PC-3 (cell line): ENCODE measurements at regions not wholly inside any gene's neighbourhood (a gene's known extent, or its start where the extent isn't known, plus 50 kb on each side); places are given as distances from the start of the nearest gene placed in this dataset.

Experiments used
- EZH2 ChIP-seq: fragments of 300-600 bp; sonication (generic); IDR thresholded peaks from one replicate; pipeline ENCODE4 v1.6.1; 2017; ENCODE audit warnings: antibody characterized with exemption, mild to moderate bottlenecking, low read length; ENCODE audit not compliant: unreplicated experiment
- EZH2phosphoT487 ChIP-seq: fragments of 300-600 bp; sonication (generic); IDR thresholded peaks from 2 replicates; pipeline ENCODE4 v1.6.1; 2018; ENCODE audit warnings: mild to moderate bottlenecking, antibody characterized with exemption, low read length, borderline replicate concordance
- TF ChIP-seq, protein P1 (sequence below): fragments of 300-600 bp; sonication (generic); conservative IDR thresholded peaks from 2 replicates; pipeline ENCODE4 v1.5.1; 2017; ENCODE audit warnings: antibody characterized with exemption, low read depth, mild to moderate bottlenecking, low read length

DNA sequence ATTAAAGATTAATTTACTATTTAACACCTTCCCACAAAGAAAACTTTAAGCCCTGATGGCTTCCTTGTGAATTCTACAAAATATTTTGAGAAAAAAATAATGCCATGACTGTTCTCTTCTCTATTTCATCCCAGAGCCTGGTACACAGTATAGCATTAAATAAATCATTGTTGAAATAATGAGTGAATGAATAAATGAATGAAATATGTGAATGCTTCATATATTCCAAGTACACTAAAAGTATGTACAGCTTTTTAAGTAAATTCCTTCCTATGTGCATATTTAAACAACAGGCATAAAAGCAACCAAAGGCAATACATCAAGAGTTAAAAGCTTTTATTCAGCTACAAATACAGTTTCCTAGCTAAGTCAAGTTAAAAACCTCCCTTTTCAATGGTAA lies 144.9 kb upstream of the CCDC196 start:
- TF ChIP-seq, protein P1, sequence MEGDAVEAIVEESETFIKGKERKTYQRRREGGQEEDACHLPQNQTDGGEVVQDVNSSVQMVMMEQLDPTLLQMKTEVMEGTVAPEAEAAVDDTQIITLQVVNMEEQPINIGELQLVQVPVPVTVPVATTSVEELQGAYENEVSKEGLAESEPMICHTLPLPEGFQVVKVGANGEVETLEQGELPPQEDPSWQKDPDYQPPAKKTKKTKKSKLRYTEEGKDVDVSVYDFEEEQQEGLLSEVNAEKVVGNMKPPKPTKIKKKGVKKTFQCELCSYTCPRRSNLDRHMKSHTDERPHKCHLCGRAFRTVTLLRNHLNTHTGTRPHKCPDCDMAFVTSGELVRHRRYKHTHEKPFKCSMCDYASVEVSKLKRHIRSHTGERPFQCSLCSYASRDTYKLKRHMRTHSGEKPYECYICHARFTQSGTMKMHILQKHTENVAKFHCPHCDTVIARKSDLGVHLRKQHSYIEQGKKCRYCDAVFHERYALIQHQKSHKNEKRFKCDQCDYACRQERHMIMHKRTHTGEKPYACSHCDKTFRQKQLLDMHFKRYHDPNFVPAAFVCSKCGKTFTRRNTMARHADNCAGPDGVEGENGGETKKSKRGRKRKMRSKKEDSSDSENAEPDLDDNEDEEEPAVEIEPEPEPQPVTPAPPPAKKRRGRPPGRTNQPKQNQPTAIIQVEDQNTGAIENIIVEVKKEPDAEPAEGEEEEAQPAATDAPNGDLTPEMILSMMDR: no peak
- TF ChIP-seq EZH2phosphoT487 (no peak), EZH2 (no peak)
